DND-41 (cell line): ENCODE measurements at regions not wholly inside any gene's neighbourhood (a gene's known extent, or its start where the extent isn't known, plus 50 kb on each side); places are given as distances from the start of the nearest gene placed in this dataset.

Experiments
- ATAC-seq: fragments of 200-7000 bp; cut with Tn5 transposase; 3 replicates; pipeline ENCODE4 v1.9.1; 2021; ENCODE audit warnings: low read depth; ENCODE audit not compliant: insufficient read depth
- DNase-seq: peaks from one replicate; pipeline ENCODE4 v3.0.0-alpha.2; 2020
- H2AFZ ChIP-seq: 2 replicates; pipeline ENCODE4 v1.6.0; 2012; ENCODE audit warnings: low read depth, low read length
- H3K27ac ChIP-seq: 2 replicates; pipeline ENCODE4 v1.5.1; 2012; ENCODE audit warnings: low read length, inconsistent platforms
- H3K27me3 ChIP-seq: fragments of 200-600 bp; sonication (generic); 2 replicates; pipeline ENCODE4 v1.6.0; 2012; ENCODE audit warnings: low read length, mild to moderate bottlenecking, inconsistent platforms; ENCODE audit not compliant: insufficient read depth, poor library complexity
- H3K36me3 ChIP-seq: 2 replicates; pipeline ENCODE4 v1.5.1; 2012; ENCODE audit warnings: low read length, inconsistent platforms; ENCODE audit not compliant: insufficient read depth
- H3K4me1 ChIP-seq: 2 replicates; pipeline ENCODE4 v1.5.1; 2012; ENCODE audit warnings: mild to moderate bottlenecking, low read length; ENCODE audit not compliant: insufficient read depth
- H3K4me2 ChIP-seq: 2 replicates; pipeline ENCODE4 v1.6.0; 2012; ENCODE audit warnings: mild to moderate bottlenecking, moderate library complexity, low read length, inconsistent platforms; ENCODE audit not compliant: insufficient read depth
- H3K4me3 ChIP-seq, 2 experiments: fragments of 200-600 bp in 1 of 2; shearing (Covaris generic) in 1 of 2; 2 replicates each; pipeline ENCODE4 v1.5.1; 2012 to 2016; ENCODE audit warnings: inconsistent platforms in 2 of 2, low read length in 2 of 2, mild to moderate bottlenecking in 2 of 2, low read depth in 1 of 2, moderate library complexity in 1 of 2
- H3K79me2 ChIP-seq: 2 replicates; pipeline ENCODE4 v1.6.0; 2012; ENCODE audit warnings: low read length, inconsistent platforms; ENCODE audit not compliant: insufficient read depth
- H3K9ac ChIP-seq: 2 replicates; pipeline ENCODE4 v1.6.0; 2012; ENCODE audit warnings: low read depth, mild to moderate bottlenecking, inconsistent platforms, low read length, moderate library complexity
- H3K9me3 ChIP-seq: 2 replicates; pipeline ENCODE4 v1.5.1; 2012; ENCODE audit warnings: low read length, moderate library complexity, mild to moderate bottlenecking, inconsistent platforms; ENCODE audit not compliant: insufficient read depth, severe bottlenecking
- H4K20me1 ChIP-seq: 2 replicates; pipeline ENCODE4 v1.6.0; 2012; ENCODE audit warnings: low read length; ENCODE audit not compliant: insufficient read depth
- EZH2 ChIP-seq: IDR thresholded peaks from 3 replicates; pipeline ENCODE4 v1.6.1; 2012; ENCODE audit warnings: borderline replicate concordance, low read depth, mild to moderate bottlenecking, moderate library complexity, low read length, inconsistent platforms; ENCODE audit not compliant: severe bottlenecking
- TF ChIP-seq, protein P1 (sequence below): IDR thresholded peaks from 2 replicates; pipeline ENCODE4 v1.5.1; 2012; ENCODE audit warnings: borderline replicate concordance, low read length, moderate library complexity, mild to moderate bottlenecking; ENCODE audit not compliant: poor library complexity, severe bottlenecking; ENCODE audit errors: extremely low read depth

- Histone ChIP-seq H3K4me1 (no peaks in the 10 kb centered on the region), H3K4me2 (no peak overlapping the region), H3K4me3 (no peak overlapping the region), H3K9me3 (peaks cover 3% of the 10 kb centered on the region), H3K27me3 (no peaks in the 10 kb centered on the region), H3K79me2 (no peaks in the 10 kb centered on the region), H4K20me1 (no peaks in the 10 kb centered on the region), H2AFZ (no peak overlapping the region), H3K9ac (no peak overlapping the region), H3K27ac (no peak overlapping the region), H3K36me3 (no peaks in the 10 kb centered on the region)
- DNase-seq: no peak
- ATAC-seq: no peak
- no peak for TF ChIP-seq EZH2
- TF ChIP-seq, protein P1, sequence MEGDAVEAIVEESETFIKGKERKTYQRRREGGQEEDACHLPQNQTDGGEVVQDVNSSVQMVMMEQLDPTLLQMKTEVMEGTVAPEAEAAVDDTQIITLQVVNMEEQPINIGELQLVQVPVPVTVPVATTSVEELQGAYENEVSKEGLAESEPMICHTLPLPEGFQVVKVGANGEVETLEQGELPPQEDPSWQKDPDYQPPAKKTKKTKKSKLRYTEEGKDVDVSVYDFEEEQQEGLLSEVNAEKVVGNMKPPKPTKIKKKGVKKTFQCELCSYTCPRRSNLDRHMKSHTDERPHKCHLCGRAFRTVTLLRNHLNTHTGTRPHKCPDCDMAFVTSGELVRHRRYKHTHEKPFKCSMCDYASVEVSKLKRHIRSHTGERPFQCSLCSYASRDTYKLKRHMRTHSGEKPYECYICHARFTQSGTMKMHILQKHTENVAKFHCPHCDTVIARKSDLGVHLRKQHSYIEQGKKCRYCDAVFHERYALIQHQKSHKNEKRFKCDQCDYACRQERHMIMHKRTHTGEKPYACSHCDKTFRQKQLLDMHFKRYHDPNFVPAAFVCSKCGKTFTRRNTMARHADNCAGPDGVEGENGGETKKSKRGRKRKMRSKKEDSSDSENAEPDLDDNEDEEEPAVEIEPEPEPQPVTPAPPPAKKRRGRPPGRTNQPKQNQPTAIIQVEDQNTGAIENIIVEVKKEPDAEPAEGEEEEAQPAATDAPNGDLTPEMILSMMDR: no peak
Measured at GRCh38 chr4:188459381-188459780, 320.1 kb downstream of the TRIML1 start.

- no peaks in the 10 kb centered on the region for H3K36me3 ChIP-seq
- H3K4me3 ChIP-seq: no peak overlapping the region
- H3K4me2 ChIP-seq: no peak overlapping the region
- H3K4me1 ChIP-seq: no peaks in the 10 kb centered on the region
- no peaks in the 10 kb centered on the region for H3K79me2 ChIP-seq
- no peak for DNase-seq
- no peak for TF ChIP-seq EZH2
- TF ChIP-seq, protein P1: no peak
- H2AFZ ChIP-seq: no peak overlapping the region
- ATAC-seq: no peak
- H3K9me3 ChIP-seq: peaks cover 3% of the 10 kb centered on the region
- no peaks in the 10 kb centered on the region for H4K20me1 ChIP-seq
- H3K27me3 ChIP-seq: no peaks in the 10 kb centered on the region
- no peak overlapping the region for H3K9ac ChIP-seq
- no peak overlapping the region for H3K27ac ChIP-seq
Measured at GRCh38 chr4:188463909-188464308, 324.7 kb downstream of the TRIML1 start.

- no peaks in the 10 kb centered on the region for H3K79me2 ChIP-seq
- H3K9ac ChIP-seq: no peak overlapping the region
- no peaks in the 10 kb centered on the region for H3K4me1 ChIP-seq
- H3K27me3 ChIP-seq: no peaks in the 10 kb centered on the region
- H3K27ac ChIP-seq: no peak overlapping the region
- H2AFZ ChIP-seq: no peak overlapping the region
- TF ChIP-seq, protein P1: no peak
- no peak for TF ChIP-seq EZH2
- H3K9me3 ChIP-seq: no peaks in the 10 kb centered on the region
- no peaks in the 10 kb centered on the region for H3K36me3 ChIP-seq
- no peak overlapping the region for H3K4me3 ChIP-seq
- no peak overlapping the region for H3K4me2 ChIP-seq
- DNase-seq (no peak), ATAC-seq (no peak)
- H4K20me1 ChIP-seq: no peaks in the 10 kb centered on the region
Measured at GRCh38 chr4:188466001-188466400, 326.8 kb downstream of the TRIML1 start.

GRCh38 chr4:188484256-188484655, 345.0 kb downstream of the TRIML1 start:
- H3K4me1 ChIP-seq: no peaks in the 10 kb centered on the region
- peaks cover 2% of the 10 kb centered on the region for H3K9me3 ChIP-seq
- DNase-seq (no peak), ATAC-seq (no peak)
- no peak overlapping the region for H3K27ac ChIP-seq
- H3K4me2 ChIP-seq: no peak overlapping the region
- no peaks in the 10 kb centered on the region for H3K79me2 ChIP-seq
- no peak overlapping the region for H3K4me3 ChIP-seq
- H2AFZ ChIP-seq: no peak overlapping the region
- H3K27me3 ChIP-seq: no peaks in the 10 kb centered on the region
- no peak overlapping the region for H3K9ac ChIP-seq
- TF ChIP-seq EZH2: no peak
- TF ChIP-seq, protein P1: no peak
- no peaks in the 10 kb centered on the region for H3K36me3 ChIP-seq
- H4K20me1 ChIP-seq: no peaks in the 10 kb centered on the region
